Activated CD8-positive, alpha-beta T cell treated with anti-CD3 and anti-CD28 coated beads for 36 hours (primary cell): ENCODE measurements at regions not wholly inside any gene's neighbourhood (a gene's known extent, or its start where the extent isn't known, plus 50 kb on each side); places are given as distances from the start of the nearest gene placed in this dataset.
"Not testable (repeated sequence)": the region's sequence is repeated elsewhere in the genome, so short reads cannot be mapped to it uniquely, and the experiment has no call there.

ENCODE experiments used
- ATAC-seq: fragments of 200-7000 bp; cut with Tn5 transposase; one replicate; pipeline ENCODE4 v1.10.0; 2021; ENCODE audit warnings: mild to moderate bottlenecking, moderate library complexity
- CTCF ChIA-PET: fragments of 350-600 bp; sonication (Branson Sonifier 250); formaldehyde crosslinking; loops from one replicate; lab custom pipeline; 2021; ENCODE audit warnings: antibody characterized with exemption; lab: Charles Lee
- POLR2A ChIA-PET: fragments of 350-600 bp; sonication (Branson Sonifier 250); formaldehyde crosslinking; loops from one replicate; lab custom pipeline; 2021; ENCODE audit warnings: antibody characterized with exemption; lab: Charles Lee
- DNase-seq: peaks from one replicate; pipeline ENCODE4 v3.0.0-alpha.2; 2020
- H3K27ac Mint-ChIP-seq: one replicate; pipeline ENCODE4 v1.8.0; 2021; ENCODE audit warnings: mild to moderate bottlenecking, mixed read lengths
- H3K27me3 Mint-ChIP-seq: one replicate; pipeline ENCODE4 v1.8.0; 2021; ENCODE audit warnings: mixed read lengths
- H3K36me3 Mint-ChIP-seq: one replicate; pipeline ENCODE4 v1.8.0; 2021; ENCODE audit warnings: low read depth, mixed read lengths
- H3K4me1 Mint-ChIP-seq: one replicate; pipeline ENCODE4 v1.8.0; 2021; ENCODE audit warnings: low read depth, mixed read lengths
- H3K4me3 Mint-ChIP-seq: one replicate; pipeline ENCODE4 v1.8.0; 2021; ENCODE audit warnings: mild to moderate bottlenecking, moderate library complexity, mixed read lengths
- H3K9me3 Mint-ChIP-seq: one replicate; pipeline ENCODE4 v1.8.0; 2021; ENCODE audit warnings: mixed read lengths
- intact Hi-C: fragments of 100-400 bp; cut with micrococcal nuclease; formaldehyde crosslinking; loops from one replicate; pipeline ENCODE4 v1.10.0; 2022

GRCh38 chr15:21174761-21175160 is 265.5 kb downstream of the POTEB3 start:
- DNase-seq, H3K4me3 Mint-ChIP-seq, H3K9me3 Mint-ChIP-seq, H3K27me3 Mint-ChIP-seq, H3K4me1 Mint-ChIP-seq, intact Hi-C loops, H3K27ac Mint-ChIP-seq, ATAC-seq, H3K36me3 Mint-ChIP-seq, POLR2A ChIA-PET, CTCF ChIA-PET: not testable (repeated sequence)

DNA sequence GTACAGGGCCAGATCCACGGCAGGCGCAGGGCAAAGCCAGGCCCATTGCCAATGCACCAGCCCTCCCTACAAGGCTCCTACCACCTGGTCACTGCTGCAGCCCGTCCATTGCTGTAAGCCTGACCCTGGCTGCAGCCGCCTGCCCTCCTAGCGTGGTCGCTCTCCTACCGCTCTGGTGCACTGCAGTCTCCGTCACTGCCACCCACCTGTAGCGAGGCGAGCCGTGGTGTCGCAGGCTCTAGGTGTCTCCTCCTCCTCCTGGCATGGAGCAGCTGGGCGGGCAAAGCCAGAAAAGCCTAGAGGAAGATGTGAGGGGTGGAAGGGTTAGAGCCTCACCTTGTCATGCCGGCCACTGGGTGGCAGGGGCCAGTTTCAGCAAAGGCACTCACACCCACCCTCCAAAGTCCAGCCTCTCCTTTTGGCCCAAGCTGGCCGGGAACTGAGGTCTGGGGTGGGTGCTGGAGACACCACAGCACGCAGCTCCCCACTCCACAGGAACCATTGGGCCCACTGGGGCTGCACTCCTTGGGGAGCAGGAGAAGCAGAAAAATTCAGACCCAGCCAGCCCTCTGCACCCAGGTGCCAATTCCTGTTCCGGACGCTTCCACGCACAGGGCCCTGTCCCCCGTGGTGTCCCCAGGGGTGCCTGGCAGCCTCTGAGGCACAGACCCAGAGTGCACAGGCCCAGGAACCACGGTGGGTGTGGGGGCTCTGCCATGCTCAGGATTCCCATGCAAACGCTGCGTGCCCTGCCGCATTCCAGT is 285.3 kb upstream of the POTEB2 start:
- CTCF ChIA-PET, ATAC-seq: not testable (repeated sequence)

DNA sequence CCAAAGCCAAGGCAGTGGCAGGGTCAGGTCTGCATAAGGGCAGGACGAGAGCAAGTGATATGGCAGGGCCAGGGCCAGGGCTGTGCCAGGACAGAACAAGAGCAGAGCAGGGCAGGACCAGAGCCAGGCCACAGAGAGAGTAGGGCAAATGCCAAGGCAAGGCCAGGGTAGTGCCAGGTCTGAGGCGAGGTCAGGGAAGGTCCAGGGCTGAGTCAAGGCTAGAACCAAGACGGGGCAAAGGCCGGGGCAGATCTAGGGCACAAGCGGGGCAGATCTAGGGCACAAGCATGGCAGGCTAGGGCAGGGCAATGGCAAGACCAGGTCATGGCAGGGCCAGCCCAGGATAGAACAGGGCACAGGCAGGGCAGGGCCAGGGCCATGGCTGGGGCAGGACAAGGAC is 282.0 kb upstream of the POTEB2 start:
- DNase-seq, ATAC-seq, CTCF ChIA-PET, POLR2A ChIA-PET, H3K27ac Mint-ChIP-seq, intact Hi-C loops, H3K36me3 Mint-ChIP-seq, H3K4me1 Mint-ChIP-seq, H3K4me3 Mint-ChIP-seq, H3K9me3 Mint-ChIP-seq, H3K27me3 Mint-ChIP-seq: not testable (repeated sequence)

More for the DNA sequence above, 285.3 kb upstream of the POTEB2 start:
- H3K9me3 Mint-ChIP-seq, POLR2A ChIA-PET, H3K27me3 Mint-ChIP-seq, H3K4me1 Mint-ChIP-seq, H3K4me3 Mint-ChIP-seq, H3K27ac Mint-ChIP-seq, DNase-seq, intact Hi-C loops, H3K36me3 Mint-ChIP-seq: not testable (repeated sequence)

DNA sequence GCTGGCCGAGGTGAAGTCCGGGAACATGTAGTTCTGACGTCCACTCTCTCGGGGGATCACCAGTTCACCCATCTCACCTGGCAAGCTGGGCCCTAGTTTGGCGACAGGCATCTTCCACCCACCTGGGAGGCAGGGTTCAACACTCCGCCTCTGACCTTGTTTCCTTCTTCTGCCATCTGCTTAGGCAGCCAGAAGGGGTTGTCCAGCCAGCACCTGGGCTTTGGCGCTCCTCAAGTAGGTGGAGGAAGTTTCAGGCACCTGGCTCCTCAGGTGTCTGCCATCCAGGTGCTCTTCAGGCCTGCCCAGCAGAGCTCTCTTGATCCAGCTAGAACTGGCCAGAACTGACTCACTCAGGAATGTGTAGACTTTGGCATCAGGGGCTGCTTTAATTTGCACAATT is 267.8 kb upstream of the POTEB2 start:
- H3K27ac Mint-ChIP-seq, H3K4me3 Mint-ChIP-seq, CTCF ChIA-PET, intact Hi-C loops, H3K9me3 Mint-ChIP-seq, ATAC-seq, DNase-seq, H3K36me3 Mint-ChIP-seq, H3K4me1 Mint-ChIP-seq, H3K27me3 Mint-ChIP-seq, POLR2A ChIA-PET: not testable (repeated sequence)

DNA sequence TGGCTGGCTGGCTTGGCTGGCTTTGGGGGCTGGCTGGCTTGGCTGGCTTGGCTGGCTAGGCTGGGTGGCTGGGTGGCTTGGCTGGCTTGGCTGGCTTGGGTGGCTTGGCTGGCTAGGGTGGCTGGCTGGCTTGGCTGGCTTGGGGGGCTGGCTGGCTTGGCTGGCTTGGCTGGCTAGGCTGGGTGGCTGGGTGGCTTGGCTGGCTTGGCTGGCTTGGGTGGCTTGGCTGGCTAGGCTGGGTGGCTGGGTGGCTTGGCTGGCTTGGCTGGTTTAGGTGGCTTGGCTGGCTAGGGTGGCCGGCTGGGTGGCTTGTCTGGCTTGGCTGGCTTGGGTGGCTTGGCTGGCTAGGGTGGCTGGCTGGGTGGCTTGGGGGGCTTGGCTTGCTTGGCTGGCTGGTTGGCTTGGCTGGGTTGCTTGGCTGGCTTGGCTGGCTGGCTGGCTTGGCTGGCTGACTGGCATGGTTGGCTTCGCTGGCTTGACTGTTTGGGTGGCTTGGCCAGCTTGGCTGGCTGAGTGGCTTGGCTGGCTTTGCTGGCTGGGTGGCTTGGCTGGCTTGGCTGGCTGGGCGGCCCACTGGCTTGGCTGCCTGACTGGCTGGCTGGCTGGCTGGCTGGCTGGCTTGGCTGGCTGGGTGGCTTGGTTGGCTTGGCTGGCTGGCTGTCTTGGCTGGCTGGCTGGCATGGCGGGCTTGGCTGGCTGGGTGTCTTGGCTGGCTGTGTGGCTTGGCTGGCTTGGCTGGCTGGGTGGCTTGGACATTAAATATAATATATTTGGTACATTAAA is 246.3 kb upstream of the POTEB2 start:
- DNase-seq, POLR2A ChIA-PET, H3K27ac Mint-ChIP-seq, H3K36me3 Mint-ChIP-seq, H3K4me3 Mint-ChIP-seq, intact Hi-C loops, H3K9me3 Mint-ChIP-seq, CTCF ChIA-PET, ATAC-seq, H3K4me1 Mint-ChIP-seq, H3K27me3 Mint-ChIP-seq: not testable (repeated sequence)

DNA sequence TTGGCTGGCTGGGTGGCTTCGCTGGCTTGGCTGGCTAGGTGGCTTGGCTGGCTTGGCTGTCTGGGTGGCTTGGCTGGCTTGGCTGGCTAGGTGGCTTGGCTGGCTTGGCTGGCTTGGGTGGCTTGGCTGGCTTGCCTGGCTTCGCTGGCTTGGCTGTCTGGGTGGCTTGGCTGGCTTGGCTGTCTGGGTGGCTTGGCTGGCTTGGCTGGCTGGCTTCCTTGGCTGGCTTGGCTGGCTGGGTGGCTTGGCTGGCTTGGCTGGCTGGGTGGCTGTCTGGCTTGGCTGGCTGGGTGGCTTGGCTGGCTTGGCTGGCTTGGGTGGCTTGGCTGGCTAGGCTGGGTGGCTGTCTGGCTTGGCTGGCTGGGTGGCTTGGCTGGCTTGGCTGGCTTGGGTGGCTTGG is 245.7 kb upstream of the POTEB2 start:
- ATAC-seq, H3K27me3 Mint-ChIP-seq: not testable (repeated sequence)

DNA sequence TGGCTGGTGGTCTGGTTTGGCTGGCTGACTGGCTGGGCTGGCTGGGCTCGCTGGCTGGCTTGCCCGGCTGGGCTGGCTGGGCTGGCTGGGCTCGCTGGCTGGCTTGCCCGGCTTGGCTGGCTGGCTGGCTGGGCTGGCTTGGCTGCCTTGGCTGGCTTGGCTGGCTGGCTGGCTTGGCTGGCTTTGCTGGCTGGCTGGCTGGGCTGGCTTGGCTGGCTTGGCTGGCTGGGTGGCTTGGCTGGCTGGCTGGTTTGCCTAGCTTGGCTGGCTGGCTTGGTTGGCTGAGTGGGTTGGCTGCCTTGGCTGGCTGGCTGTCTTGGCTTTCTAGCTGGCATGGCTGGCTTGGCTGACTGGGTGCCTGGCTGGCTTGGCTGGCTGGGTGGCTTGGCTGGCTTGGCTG is 245.1 kb upstream of the POTEB2 start:
- intact Hi-C loops, H3K4me3 Mint-ChIP-seq, DNase-seq, H3K27me3 Mint-ChIP-seq, POLR2A ChIA-PET, CTCF ChIA-PET, H3K27ac Mint-ChIP-seq, H3K9me3 Mint-ChIP-seq, H3K4me1 Mint-ChIP-seq, ATAC-seq, H3K36me3 Mint-ChIP-seq: not testable (repeated sequence)

More for the DNA sequence above, 245.7 kb upstream of the POTEB2 start:
- H3K36me3 Mint-ChIP-seq, H3K4me3 Mint-ChIP-seq, H3K9me3 Mint-ChIP-seq, H3K27ac Mint-ChIP-seq, DNase-seq, intact Hi-C loops, CTCF ChIA-PET, H3K4me1 Mint-ChIP-seq, POLR2A ChIA-PET: not testable (repeated sequence)

DNA sequence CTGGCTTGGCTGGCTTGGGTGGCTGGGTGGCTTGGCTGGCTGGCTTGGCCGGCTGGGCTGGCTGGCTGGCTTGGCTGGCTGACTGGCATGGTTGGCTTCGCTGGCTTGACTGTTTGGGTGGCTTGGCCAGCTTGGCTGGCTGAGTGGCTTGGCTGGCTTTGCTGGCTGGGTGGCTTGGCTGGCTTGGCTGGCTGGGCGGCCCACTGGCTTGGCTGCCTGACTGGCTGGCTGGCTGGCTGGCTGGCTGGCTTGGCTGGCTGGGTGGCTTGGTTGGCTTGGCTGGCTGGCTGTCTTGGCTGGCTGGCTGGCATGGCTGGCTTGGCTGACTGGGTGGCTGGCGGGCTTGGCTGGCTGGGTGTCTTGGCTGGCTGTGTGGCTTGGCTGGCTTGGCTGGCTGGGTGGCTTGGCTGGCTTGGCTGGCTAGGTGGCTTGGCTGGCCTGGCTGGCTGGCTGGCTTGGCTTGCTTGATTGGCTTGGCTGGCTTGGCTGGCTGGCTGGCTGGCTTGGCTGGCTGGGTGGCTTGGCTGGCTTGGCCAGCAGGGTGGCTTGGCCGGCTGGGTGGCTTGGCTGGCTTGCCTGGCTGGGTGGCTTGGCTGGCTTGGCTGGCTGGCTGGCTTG is 244.2 kb upstream of the POTEB2 start:
- peak; percentile 3 for DNase-seq
- ATAC-seq, H3K9me3 Mint-ChIP-seq, H3K27ac Mint-ChIP-seq, H3K27me3 Mint-ChIP-seq, H3K4me3 Mint-ChIP-seq, H3K4me1 Mint-ChIP-seq, intact Hi-C loops, CTCF ChIA-PET, POLR2A ChIA-PET, H3K36me3 Mint-ChIP-seq: not testable (repeated sequence)

DNA sequence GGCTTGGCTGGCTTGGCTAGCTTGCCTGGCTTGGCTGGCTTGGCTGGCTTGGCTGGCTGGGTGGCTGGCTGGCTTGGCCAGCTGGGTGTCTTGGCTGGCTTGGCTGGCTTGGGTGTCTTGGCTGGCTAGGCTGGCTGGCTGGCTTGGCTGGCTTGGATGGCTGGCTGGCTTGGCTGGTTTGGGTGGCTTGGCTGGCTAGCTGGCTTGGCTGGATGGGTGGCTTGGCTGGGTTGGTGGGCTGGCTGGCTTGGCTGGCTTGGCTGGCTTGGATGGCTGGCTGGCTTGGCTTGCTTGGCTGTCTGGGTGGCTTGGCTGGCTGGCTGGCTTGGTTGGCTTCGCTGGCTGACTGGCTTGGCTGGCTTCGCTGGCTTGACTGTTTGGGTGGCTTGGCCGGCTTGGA is 242.3 kb upstream of the POTEB2 start:
- intact Hi-C loops, H3K27me3 Mint-ChIP-seq, POLR2A ChIA-PET, H3K4me3 Mint-ChIP-seq, H3K36me3 Mint-ChIP-seq, H3K27ac Mint-ChIP-seq, H3K4me1 Mint-ChIP-seq, H3K9me3 Mint-ChIP-seq, ATAC-seq, DNase-seq, CTCF ChIA-PET: not testable (repeated sequence)

GRCh38 chr15:21107399-21108381 is 241.6 kb upstream of the POTEB2 start:
- DNase-seq, H3K4me3 Mint-ChIP-seq, H3K36me3 Mint-ChIP-seq, CTCF ChIA-PET, ATAC-seq, intact Hi-C loops, H3K27ac Mint-ChIP-seq, H3K27me3 Mint-ChIP-seq, H3K4me1 Mint-ChIP-seq, POLR2A ChIA-PET, H3K9me3 Mint-ChIP-seq: not testable (repeated sequence)

DNA sequence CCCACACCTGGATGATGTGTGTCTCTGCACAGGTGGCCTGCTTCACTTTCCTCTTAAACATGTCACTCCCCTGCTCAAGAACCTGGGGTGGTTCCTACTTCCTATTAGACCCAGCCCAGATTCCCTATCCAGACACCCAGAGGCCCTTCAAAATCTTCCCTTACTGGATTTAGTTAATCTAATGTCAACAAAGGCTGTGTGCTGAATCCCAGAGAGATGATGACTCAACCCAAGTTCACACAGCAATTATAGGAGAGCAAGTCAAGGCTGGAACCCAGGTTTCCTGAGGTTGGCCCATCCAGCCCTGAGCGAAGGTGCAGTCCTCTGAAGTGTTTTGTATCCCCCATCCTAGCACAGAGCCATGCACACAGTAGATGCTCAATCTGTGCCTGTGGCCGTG is 230.5 kb upstream of the POTEB2 start:
- CTCF ChIA-PET, POLR2A ChIA-PET, intact Hi-C loops, H3K9me3 Mint-ChIP-seq, H3K36me3 Mint-ChIP-seq, H3K27me3 Mint-ChIP-seq, ATAC-seq, H3K27ac Mint-ChIP-seq, H3K4me1 Mint-ChIP-seq, H3K4me3 Mint-ChIP-seq, DNase-seq: not testable (repeated sequence)
